DND-41 (cell line): ENCODE measurements at regions not wholly inside any gene's neighbourhood (a gene's known extent, or its start where the extent isn't known, plus 50 kb on each side); places are given as distances from the start of the nearest gene placed in this dataset.

Experiments used
- CTCF ChIP-seq: IDR thresholded peaks from 2 replicates; pipeline ENCODE4 v1.5.1; 2012; ENCODE audit warnings: borderline replicate concordance, low read length, moderate library complexity, mild to moderate bottlenecking; ENCODE audit not compliant: poor library complexity, severe bottlenecking; ENCODE audit errors: extremely low read depth
- EZH2 ChIP-seq: IDR thresholded peaks from 3 replicates; pipeline ENCODE4 v1.6.1; 2012; ENCODE audit warnings: borderline replicate concordance, low read depth, mild to moderate bottlenecking, moderate library complexity, low read length, inconsistent platforms; ENCODE audit not compliant: severe bottlenecking

- TF ChIP-seq CTCF (no peak), EZH2 (no peak)
These were observed 535.7 kb upstream of the CHAC2 start for GRCh38 chr2:53231908-53232307.
